ENCODE measurements at regions not wholly inside any gene's neighbourhood (a gene's known extent, or its start where the extent isn't known, plus 50 kb on each side); places are given as distances from the start of the nearest gene placed in this dataset.
A peak's percentile ranks its signal among the peaks of the same experiment; 100 is the strongest.

DNA sequence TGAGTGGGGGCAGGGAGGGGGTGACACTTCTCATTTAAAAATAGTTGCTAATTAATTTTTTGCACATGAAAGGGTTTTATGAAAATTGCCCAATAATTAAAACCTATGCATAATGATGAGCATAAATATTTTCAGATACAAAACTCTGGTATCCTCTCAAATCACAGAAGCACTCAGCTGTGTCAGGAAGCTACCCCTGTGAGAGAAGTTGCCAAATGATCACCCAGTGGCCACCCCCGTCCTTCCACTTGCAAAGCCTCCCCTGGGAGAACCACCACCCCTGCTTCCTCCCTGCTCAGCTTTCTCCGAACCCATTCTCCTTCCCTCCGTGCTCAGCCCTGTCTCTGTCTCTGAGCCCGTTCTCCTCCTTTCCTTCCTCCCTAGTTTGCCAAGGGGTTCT is 400.2 kb upstream of the SALL3 start:
- peak in 1 of 42 donors; percentile 26 for DNase-seq
- intact Hi-C loops (cut with DNase I), result no loop called here

DNA sequence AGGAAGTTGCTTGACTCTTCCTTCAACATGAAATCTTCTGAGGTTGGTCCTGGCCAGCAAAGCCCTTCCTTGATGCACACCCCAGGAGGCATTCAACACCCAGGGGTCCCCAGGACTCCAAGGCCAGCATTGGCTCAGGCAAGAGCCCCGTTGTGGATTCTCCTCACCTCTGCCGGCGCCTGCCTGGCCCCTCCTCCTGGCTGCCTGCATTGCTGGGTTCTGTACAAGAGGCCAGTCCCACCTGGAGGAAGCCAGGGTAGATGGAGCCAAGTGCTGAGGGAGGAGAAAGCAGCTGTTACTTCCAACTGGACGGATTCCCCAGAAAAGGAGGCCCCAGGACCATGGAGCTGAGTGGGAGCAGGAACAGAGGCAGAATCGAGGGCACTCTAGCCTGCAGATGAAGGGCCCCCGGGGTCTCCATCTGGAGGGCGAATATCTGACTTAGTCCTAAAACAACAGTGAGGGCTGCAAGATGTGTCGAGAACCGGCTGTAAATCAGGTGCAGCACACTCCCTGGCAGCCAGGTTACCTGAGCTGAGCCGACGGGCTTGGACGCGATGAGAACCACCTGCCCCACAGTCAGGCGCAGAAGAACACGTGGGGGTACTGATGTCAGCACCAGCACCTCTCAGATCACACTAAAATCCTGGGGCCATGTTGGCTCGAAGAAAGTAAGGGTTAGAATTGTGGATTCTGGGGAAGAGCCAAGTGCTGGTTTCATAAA is 399.6 kb upstream of the SALL3 start:
- intact Hi-C loops (cut with DNase I), result no loop called here

DNA sequence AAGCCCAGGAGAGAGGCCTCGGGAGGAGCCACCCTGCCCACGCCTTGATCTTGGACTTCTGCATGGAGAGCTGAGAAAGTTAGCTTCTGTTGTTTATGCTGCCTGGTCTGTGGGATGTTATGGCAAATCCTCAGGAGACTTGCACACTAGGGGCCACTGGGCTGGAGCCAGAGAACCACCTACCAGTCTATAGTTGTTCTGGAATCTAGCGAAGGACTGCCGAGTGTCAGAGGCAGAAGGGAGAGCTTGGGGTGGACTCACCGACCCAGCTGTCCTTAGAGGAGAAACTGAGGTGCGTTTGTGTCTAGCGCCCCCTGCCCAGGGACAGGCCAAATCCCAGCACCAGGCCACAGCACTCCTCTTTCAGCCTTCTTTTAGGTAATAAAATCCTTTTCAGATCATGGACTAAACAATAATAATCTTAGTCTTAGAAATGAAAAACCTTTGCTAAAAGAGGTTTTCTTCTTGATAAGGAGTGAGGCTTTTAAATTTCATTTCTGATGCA is 398.7 kb upstream of the SALL3 start:
- intact Hi-C loops (cut with DNase I), result no loop called here
- peak in 2 of 42 donors; percentile 24 to 43 for DNase-seq

More for the DNA sequence above, 399.6 kb upstream of the SALL3 start:
- DNase-seq, result peak in 1 of 42 donors; percentile 6

DNA sequence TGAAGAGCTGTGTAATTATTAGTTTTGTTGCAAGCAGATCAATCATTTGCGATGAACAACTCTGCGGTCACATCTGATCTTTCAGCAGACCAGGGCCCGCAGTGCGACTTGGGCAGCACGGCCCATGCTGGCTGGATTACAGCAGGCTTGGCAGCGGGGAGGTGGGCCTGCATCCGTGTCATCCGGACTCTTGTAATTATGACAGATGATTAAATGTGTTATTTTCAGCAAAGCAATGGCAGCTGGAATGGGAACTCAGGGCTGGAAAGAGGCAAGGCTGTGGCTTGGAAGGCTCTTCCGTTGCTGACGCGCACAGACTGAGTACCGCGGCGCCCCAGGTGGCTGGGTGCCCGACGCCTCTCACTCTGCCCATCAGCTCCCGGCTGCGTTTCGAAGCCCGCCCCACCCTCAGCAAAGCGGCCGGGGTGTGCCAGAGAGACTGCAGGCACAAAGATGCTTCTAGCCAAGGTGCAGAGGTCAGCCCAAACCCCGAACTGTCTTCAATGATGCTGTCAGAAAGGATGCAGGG is 397.4 kb upstream of the SALL3 start:
- peak in 2 of 42 donors; percentile 32 to 34 for DNase-seq
- intact Hi-C loops (cut with DNase I), result no loop called here

DNA sequence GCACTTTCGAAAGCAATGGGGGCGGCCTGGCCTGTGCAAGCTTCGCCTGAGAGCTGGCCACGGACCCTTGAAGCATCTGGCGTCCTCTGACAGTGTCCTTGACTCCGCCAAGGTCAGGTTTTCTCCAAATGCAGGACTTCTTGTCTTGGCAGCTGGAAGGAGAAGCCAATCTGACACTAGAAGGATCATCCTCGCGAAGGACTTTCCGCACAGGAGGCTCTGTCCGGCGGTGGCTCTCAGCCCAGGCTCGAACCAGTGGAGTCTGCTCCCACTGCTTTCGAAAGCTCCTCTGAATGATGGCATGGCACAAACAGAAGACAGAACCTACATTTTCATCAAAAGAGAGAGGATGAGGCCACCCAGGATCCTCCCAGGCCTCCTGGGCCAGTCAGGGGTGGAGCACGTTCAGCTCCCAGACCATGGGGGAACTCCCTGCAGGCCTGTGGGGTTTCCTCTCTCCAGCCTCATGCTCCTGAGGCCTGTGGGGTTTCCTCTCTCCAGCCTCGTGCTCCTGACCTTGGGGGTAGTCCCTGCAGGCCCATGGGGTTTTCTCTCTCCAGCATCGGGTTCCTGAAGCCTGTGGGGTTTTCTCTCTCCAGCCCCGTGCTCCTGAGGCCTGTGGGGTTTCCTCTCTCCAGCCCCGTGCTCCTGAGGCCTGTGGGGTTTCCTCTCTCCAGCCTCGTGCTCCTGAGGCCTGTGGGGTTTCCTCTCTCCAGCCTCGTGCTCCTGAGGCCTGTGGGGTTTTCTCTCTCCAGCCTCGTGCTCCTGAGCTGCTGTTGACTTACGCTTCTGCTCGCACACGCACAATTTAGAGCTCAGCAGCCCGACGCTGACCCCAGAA is 396.5 kb upstream of the SALL3 start:
- intact Hi-C loops (cut with DNase I), result no loop called here
- DNase-seq, result peak in 2 of 42 donors; percentile 21 to 24

DNA sequence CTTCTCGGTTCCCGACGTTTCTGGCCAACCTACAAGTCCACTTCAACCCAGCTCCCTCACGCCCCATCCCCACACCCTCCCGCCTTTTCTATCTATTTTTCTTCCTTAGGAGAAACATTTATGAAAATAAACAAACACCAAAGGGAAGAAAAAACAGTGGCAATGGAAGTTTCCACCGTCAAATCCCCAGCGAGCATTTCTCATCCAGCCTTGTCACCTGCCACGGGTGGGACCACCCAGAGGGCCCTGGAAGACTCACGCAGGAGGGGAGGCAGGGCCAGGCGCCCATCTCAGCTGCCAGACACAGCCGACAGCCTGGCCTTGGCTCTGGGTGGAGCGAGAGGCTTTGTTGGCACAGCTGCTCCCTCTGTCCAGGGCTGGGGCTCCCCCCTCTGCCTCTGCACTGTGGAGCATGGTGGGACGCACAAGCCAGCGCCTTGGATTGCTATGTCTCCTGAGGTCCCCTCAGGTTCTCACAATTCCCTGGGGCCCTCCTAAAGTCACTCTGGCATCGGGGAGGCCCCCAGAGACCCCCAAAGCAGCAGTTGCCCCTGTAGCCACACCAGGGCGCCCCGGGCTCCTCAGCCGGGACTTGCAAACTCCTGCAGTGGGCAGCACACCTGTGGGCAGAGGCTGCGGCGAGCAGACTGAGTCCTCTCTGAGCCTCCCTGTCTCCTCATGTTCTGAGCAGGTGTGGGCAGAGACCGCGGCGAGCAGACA is 395.7 kb upstream of the SALL3 start:
- intact Hi-C loops (cut with DNase I), result no loop called here
- peak in 2 of 42 donors; percentile 24 to 35 for DNase-seq

DNA sequence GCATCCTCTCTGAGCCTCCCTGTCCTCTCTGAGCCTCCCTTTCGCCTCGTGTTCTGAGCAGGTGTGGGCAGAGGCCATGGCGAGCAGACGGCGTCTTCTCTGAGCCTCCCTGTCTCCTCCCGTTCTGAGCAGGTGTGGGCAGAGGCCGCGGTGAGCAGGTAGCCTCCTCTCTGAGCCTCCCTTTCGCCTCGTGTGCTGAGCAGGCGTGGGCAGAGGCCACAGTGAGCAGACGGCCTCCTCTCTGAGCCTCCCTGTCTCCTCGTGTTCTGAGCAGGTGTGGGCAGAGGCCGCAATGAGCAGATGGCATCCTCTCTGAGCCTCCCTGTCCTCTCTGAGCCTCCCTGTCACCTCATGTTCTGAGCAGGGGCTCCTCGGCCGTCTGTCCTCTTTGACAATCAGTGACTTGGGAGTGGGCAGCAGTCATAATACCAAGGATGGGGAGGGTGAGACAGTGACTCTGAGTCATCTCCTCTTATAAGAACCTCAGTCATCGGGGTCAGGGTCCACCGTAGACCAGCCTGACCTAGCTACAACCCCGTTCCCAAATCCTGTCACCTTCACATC is 395.1 kb upstream of the SALL3 start:
- DNase-seq, result peak in 1 of 42 donors; percentile 6
- intact Hi-C loops (cut with DNase I), result no loop called here

DNA sequence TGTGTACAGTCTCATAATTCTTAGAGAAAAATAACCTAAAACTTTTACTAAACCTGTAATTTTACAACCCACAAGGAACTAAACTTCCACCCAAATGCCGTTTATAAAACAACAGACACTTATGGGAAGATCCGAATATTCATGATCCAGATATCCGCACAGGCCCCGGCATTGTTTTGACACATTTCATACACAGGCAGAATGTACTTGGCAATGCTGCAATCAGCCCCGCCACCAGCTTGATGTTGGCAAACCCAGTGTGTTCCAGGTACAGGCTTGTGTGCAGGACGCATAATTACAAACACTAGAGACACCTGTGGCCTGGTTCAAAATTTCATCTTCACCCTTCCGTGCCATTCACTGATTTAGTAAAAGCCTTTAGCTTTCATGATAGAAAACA is 393.0 kb upstream of the SALL3 start:
- DNase-seq, result no peak
- intact Hi-C loops (cut with DNase I), result no loop called here

DNA sequence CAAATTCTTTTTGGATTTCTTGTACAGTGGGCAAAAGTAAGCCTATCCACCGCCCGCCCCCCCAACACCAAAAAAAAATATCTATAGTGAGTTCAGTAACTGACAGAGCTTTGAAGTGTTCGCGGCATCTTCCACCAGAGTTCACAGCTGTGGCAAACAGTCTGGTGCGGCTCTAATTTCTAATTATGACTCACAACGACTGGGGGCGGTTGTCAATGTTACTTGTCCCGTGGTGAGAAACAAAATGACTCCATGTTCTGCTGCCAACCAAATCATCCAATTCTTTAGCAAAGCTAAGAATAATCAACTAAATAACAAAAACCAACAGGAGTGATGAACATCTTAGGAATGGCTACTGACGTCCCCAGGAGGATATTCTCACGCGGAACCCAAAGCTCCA is 392.5 kb upstream of the SALL3 start:
- intact Hi-C loops (cut with DNase I), result no loop called here

DNA sequence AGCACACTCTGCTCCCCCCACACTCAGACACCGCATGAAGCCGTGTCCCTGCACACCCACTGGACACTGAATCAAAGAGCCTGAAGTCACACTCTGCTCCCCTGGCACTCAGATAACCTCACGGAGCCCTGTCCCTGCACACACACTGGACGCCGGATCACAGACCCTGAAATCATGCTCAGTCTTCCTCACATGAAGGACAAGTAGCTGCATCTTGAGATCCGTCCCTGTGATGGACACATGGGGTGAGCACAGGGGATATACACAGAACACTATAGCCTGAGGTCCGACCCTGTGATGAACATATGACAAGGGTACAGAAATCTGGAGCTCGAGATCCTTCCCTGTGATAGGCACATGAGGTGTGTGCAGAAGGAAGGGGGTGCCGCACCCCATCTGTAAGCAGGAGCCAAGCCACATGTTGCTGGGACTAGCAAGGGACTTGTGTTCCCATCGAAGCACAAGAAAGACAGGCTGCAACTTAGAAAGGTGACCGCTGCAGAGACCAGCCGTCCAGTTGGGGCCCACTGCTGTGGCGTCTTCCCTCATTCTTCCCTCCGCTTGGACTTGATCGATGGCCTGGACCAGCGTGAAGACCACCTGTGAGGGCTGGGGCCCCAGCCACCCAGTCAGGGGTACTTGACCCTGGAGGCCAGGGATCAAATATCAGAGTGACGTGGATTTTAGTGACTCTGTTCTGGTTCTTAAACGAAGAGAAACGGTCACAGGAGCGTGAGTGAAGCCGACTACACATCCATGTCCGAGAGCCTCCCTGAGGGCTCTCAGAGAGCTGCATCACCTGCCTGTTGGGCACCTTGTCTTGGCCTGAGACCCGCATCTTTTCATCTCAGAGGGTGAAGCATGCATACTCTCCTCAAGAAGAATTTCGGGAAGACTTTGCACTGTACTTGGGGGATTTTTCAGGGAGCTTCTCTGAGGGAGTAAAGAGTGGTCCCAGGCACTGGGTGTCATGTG is 391.7 kb upstream of the SALL3 start:
- no peak for DNase-seq
- intact Hi-C loops (cut with DNase I), result no loop called here

More for the DNA sequence above, 392.5 kb upstream of the SALL3 start:
- DNase-seq, result peak in 4 of 42 donors; percentile 17 to 43 (median 32)

DNA sequence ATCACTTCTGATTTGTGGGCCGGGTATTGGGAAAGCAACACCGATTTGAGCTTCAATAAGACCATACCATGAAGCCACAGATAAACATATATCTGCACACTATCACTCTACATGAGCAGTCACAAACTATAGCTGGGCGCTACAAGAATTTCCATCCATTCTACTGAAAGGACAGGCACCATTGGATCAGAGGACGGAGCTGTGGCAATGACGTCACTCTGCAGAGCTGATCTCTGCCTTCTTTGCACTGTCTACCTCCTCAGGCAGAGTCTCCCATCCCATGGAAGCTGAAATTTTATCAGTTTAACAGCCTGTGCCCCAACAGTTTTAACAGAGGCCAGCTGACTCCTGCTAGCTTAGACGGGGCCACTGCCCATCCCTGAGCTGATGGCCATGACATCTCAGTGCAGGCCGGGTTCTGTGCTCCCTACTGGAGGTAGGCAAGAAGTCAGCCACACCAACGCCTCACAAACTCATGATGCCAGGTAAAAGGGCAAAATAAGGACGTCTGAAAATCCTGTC is 389.6 kb upstream of the SALL3 start:
- DNase-seq, result no peak
- intact Hi-C loops (cut with DNase I), result no loop called here

DNA sequence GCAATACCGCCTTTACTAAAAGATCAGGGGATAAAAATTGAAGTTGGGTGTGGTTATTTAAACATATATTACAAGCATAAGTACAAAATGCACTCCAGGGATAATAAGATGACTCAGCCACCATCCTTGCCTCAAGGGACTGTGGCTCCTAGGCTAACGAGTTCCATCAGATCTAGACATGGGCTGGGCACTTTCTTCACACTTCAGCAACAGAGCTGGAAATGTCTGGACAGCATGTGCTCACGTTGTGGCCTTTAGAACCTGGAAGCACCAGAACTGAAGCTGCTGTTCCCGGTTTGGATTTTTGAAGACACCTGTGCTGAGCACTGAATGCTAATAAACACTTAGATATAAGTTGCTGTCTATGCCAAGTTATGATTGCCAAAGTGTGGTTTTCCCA is 384.2 kb upstream of the SALL3 start:
- intact Hi-C loops (cut with DNase I), result no loop called here
- no peak for DNase-seq

DNA sequence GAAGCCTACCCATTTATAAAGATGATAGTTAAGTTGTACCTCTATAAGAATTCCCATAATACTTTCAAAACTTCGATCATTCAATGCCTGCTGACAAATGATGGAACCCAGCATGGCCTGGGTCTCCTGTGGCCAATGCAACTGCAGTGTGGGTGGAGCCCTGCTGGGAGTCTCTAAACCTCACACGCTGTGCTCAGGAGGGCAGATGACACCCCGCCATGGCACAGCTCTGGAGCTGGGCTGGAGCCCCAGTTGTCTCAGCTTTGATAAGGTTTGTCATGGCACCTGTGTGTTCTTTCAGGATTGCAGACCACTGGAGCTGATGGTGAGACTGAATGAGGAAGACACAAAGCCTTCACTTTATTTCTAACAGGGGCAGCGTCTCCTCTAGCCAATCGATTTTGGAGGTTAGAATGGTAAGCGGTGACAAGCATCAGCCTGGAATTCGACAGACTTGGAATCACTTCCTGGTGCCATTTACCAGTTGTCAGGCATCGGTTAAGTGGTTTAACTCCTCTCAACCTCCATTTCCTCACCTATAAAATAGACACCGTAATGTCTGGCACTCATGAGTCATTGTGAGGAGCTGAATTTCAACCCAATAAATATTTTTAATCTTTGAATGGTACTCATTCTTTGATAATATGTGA is 383.6 kb upstream of the SALL3 start:
- intact Hi-C loops (cut with DNase I), result no loop called here
- DNase-seq, result no peak

DNA sequence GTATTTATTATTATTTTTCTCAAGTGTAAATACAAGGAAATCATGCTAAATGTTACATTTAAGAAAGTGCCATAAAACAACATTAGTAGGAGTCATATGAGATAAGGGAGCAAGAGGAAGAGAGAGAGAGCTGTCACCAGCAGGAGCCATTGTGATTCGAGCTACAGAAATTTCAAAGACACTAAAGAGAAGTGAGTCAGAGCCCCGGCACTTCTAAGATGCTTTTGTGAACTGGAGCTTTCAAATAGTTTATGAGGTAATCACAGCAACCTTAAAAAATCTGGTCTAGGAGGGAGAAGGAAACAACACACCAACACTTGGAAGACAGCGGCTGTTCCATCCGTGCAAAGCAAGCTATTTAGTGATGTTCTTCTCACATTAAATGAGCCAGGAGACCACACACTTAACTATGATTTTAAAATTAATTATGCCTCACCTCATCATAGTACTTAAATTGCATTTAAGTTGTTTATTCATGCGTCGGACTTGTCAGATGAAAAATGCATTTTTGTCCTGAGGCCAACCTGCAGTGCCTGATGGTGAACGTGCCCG is 382.7 kb upstream of the SALL3 start:
- intact Hi-C loops (cut with DNase I), result no loop called here
- DNase-seq, result peak in 11 of 42 donors; percentile 9 to 64 (median 34)

DNA sequence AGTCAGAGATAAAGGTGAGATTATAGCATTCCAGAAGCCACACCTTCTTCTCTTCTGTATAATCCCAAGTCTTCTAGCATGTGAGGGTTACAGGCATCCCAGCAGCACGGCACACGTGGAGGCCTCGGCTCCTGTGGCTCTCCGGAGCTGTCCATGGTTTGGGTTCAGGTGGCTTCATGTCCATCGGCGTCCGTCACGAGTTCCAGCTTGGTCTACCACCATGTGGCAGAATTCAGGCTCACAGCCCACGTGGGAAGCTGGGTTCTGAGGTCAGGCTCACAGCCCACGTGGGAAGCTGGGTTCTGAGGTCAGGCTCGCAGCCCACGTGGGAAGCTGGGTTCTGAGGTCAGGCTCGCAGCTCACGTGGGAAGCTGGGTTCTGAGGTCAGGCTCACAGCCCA is 378.3 kb upstream of the SALL3 start:
- intact Hi-C loops (cut with DNase I), result no loop called here
- peak in 1 of 42 donors; percentile 34 for DNase-seq

DNA sequence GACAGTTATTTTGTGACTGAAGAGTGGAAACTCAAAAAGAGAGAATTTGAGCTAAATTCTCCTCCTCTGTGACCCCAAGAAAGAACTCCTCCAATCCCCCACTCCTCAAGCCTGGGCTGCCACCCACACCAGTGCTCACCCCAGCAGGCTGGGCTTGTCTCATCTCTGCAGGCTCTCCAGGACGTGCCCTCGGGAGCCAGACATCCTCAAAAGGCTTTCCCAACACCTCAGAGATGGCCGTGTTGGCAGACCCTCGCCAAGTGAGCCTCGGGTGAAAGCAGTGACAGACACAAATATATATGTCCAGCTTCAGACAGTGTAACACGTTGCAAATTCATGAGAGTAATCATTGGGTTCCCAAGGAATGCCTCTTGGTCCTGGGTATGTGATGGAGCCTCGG is 377.7 kb upstream of the SALL3 start:
- DNase-seq, result peak in 1 of 42 donors; percentile 31
- intact Hi-C loops (cut with DNase I), result no loop called here

DNA sequence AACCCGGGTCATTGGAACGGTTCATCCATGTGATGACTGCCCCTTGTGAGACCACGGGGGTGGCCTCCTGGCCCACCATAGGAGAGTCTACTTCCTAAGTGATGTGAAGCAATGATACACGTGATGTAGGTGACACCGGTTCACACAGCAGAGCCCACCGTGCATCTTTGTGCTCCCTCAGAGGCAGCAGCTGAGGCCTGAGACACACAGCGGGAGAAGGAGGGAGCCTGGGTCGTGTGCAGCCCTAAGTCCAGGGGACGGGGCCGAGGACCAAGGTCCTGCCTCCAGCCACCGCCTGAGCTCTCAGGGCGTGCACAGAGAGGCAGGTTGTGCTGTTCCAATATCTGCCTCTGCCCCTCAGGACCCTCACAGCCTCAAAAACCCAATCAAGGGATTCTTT is 377.2 kb upstream of the SALL3 start:
- intact Hi-C loops (cut with DNase I), result no loop called here
- no peak for DNase-seq

Data from head of caudate nucleus (tissue), 42 donors.